Loucy (cell line): ENCODE measurements at regions not wholly inside any gene's neighbourhood (a gene's known extent, or its start where the extent isn't known, plus 50 kb on each side); places are given as distances from the start of the nearest gene placed in this dataset.

ENCODE experiments used
- H2AFZ ChIP-seq: fragments of 200-600 bp; sonication (generic); 2 replicates; pipeline ENCODE4 v1.6.0; 2016; ENCODE audit warnings: antibody characterized with exemption, mild to moderate bottlenecking, low read length, moderate library complexity
- H3F3A ChIP-seq: fragments of 200-600 bp; 2 replicates; pipeline ENCODE4 v1.6.0; 2016; ENCODE audit warnings: antibody characterized with exemption, low read depth, mild to moderate bottlenecking
- H3K27me3 ChIP-seq: fragments of 200-600 bp; sonication (generic); 2 replicates; pipeline ENCODE4 v1.6.1; 2014; ENCODE audit warnings: low read length, mild to moderate bottlenecking; ENCODE audit not compliant: insufficient read depth, poor library complexity, severe bottlenecking
- H3K36me3 ChIP-seq: fragments of 200-600 bp; sonication (generic); 2 replicates; pipeline ENCODE4 v1.6.1; 2016; ENCODE audit warnings: low read length; ENCODE audit not compliant: insufficient read depth
- H3K4me1 ChIP-seq: fragments of 200-600 bp; sonication (generic); 2 replicates; pipeline ENCODE4 v1.5.1; 2014; ENCODE audit warnings: low read length, mild to moderate bottlenecking; ENCODE audit not compliant: insufficient read depth, poor library complexity, severe bottlenecking
- H3K4me2 ChIP-seq: fragments of 200-600 bp; sonication (generic); 2 replicates; pipeline ENCODE4 v1.6.0; 2014; ENCODE audit warnings: antibody characterized with exemption, low read length, low read depth, mild to moderate bottlenecking; ENCODE audit not compliant: poor library complexity, severe bottlenecking
- H3K4me3 ChIP-seq: fragments of 200-600 bp; sonication (generic); 2 replicates; pipeline ENCODE4 v1.5.1; 2014; ENCODE audit warnings: low read length, mild to moderate bottlenecking, mixed read lengths; ENCODE audit not compliant: poor library complexity, severe bottlenecking
- H3K79me2 ChIP-seq: fragments of 200-600 bp; sonication (generic); 2 replicates; pipeline ENCODE4 v1.6.1; 2014; ENCODE audit warnings: low read length; ENCODE audit not compliant: insufficient read depth
- H3K9ac ChIP-seq: fragments of 200-600 bp; sonication (generic); 2 replicates; pipeline ENCODE4 v1.6.0; 2014; ENCODE audit warnings: mild to moderate bottlenecking, low read depth, low read length, moderate library complexity; ENCODE audit not compliant: poor library complexity, severe bottlenecking
- H3K9me2 ChIP-seq: fragments of 200-600 bp; sonication (generic); replicated peaks from 2 replicates; pipeline ENCODE4 v1.6.1; 2016; ENCODE audit warnings: low read depth, low read length, mixed read lengths
- H3K9me3 ChIP-seq: fragments of 200-600 bp; sonication (generic); 2 replicates; pipeline ENCODE4 v1.6.1; 2014; ENCODE audit warnings: mild to moderate bottlenecking, antibody characterized with exemption, low read length, low read depth; ENCODE audit not compliant: insufficient read depth
- H4K20me1 ChIP-seq: fragments of 200-600 bp; sonication (generic); 2 replicates; pipeline ENCODE4 v1.6.0; 2014; ENCODE audit warnings: antibody characterized with exemption, low read length, mild to moderate bottlenecking; ENCODE audit not compliant: insufficient read depth, poor library complexity, severe bottlenecking
- CTCF ChIP-seq: fragments of 200-600 bp; sonication (generic); conservative IDR thresholded peaks from 2 replicates; pipeline ENCODE4 v1.5.1; 2014; ENCODE audit warnings: mild to moderate bottlenecking, antibody characterized with exemption, low read length
- EZH2phosphoT487 ChIP-seq: fragments of 200-600 bp; IDR thresholded peaks from 2 replicates; pipeline ENCODE4 v1.6.1; 2018; ENCODE audit warnings: antibody characterized with exemption, mild to moderate bottlenecking, moderate library complexity, borderline replicate concordance

DNA sequence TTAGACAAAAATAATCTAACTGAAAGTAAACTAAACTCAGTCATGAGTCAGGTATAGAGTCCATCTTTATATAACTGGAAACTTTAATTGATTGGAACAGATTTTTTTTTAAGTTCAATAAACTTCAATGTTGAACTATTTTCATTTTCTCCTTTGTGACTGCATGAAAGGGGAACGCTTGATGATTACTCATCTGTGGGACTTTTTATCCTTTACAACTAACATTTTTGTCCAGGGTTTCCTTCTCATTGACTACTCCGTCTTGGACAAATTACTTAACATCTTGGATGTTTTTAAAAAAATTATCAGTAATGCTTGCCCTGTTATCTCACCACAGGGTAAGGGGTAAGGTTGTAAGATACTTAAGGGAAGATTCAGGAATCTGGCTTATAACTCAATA is 1658.4 kb downstream of the MAT2B start:
- H3K9me3 ChIP-seq = no peaks in the 10 kb centered on the region

DNA sequence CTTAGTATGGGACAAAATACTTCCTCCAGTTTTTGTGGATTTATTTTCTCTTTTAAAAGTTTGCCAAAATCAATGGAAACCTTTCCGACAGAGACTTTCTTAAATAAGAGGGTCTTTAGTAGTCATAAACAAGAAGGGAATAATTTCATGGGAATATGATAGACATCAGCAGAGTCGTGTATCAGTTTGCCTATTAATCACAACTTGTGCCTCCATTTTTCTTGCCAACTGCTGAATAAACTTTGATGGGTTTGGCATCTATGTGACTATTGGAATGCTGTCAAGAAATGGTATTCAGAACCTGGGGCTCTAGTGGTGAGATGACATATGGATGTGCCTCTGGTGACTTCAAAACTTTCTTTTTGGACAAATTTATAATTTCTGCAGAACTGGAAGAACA is 1668.2 kb downstream of the MAT2B start:
- Histone ChIP-seq H3F3A (no peaks in the 10 kb centered on the region), H3K4me2 (no peak overlapping the region), H4K20me1 (no peaks in the 10 kb centered on the region), H3K9me3 (no peaks in the 10 kb centered on the region), H3K9ac (no peak overlapping the region), H2AFZ (no peak overlapping the region), H3K4me1 (no peaks in the 10 kb centered on the region), H3K4me3 (no peak overlapping the region), H3K79me2 (no peaks in the 10 kb centered on the region), H3K27me3 (no peaks in the 10 kb centered on the region), H3K36me3 (no peaks in the 10 kb centered on the region), H3K9me2 (no peaks in the 10 kb centered on the region)
- TF ChIP-seq EZH2phosphoT487 (no peak), CTCF (no peak)

More for the DNA sequence above, 1658.4 kb downstream of the MAT2B start:
- H3K27me3 ChIP-seq = no peaks in the 10 kb centered on the region
- H3K79me2 ChIP-seq = no peaks in the 10 kb centered on the region
- no peaks in the 10 kb centered on the region for H3F3A ChIP-seq
- no peaks in the 10 kb centered on the region for H3K9me2 ChIP-seq
- no peaks in the 10 kb centered on the region for H3K4me1 ChIP-seq
- no peak overlapping the region for H2AFZ ChIP-seq
- TF ChIP-seq EZH2phosphoT487 (no peak), CTCF (no peak)
- no peaks in the 10 kb centered on the region for H4K20me1 ChIP-seq
- H3K4me2 ChIP-seq = no peak overlapping the region
- H3K36me3 ChIP-seq = no peaks in the 10 kb centered on the region
- H3K4me3 ChIP-seq = no peak overlapping the region
- H3K9ac ChIP-seq = no peak overlapping the region

DNA sequence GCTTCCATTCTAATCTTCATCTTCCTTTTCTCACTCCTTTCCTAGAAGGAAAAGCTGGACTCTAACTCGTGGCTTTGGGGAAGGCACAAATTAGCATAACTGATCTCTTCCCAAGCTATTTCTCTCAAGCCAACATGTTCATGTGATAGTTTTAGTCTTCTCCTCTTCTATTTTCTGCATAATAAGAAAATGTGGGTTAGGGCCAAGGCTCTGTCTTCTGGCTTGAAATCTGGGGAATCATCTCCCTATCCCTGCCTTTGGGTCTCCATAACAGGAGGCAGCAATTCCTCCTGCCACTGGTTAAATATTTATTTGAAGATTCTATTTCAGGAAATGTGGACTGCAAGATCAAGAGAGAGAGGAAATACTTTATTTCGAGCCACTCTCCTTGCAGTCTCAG is 1669.6 kb downstream of the MAT2B start:
- Histone ChIP-seq H3K9me2 (no peaks in the 10 kb centered on the region), H3K9ac (no peak overlapping the region), H3K9me3 (no peaks in the 10 kb centered on the region), H3F3A (no peaks in the 10 kb centered on the region), H3K4me2 (no peak overlapping the region), H3K4me3 (no peak overlapping the region), H2AFZ (no peak overlapping the region), H4K20me1 (no peaks in the 10 kb centered on the region), H3K36me3 (no peaks in the 10 kb centered on the region), H3K4me1 (no peaks in the 10 kb centered on the region), H3K79me2 (no peaks in the 10 kb centered on the region), H3K27me3 (no peaks in the 10 kb centered on the region)
- no peak for TF ChIP-seq CTCF
- no peak for TF ChIP-seq EZH2phosphoT487
